IMR-90 (cell line): ENCODE measurements at regions not wholly inside any gene's neighbourhood (a gene's known extent, or its start where the extent isn't known, plus 50 kb on each side); places are given as distances from the start of the nearest gene placed in this dataset.

Experiments
- ATAC-seq: fragments of 200-7000 bp; cut with Tn5 transposase; 2 replicates; pipeline ENCODE4 v1.9.1; 2020; ENCODE audit warnings: low read depth, mild to moderate bottlenecking, moderate library complexity
- BruUV-seq: library from RNA; stranded (reverse); fragments of 400-500 nt; replicated peaks from 2 replicates; lab custom pipeline; 2021; lab: Mats Ljungman, UMichigan
- CTCF ChIA-PET: fragments of 300-600 bp; formaldehyde crosslinking; extraction: SDS; loops from one replicate; lab custom pipeline; 2021; ENCODE audit warnings: antibody characterized with exemption; lab: Yijun Ruan, JAX
- POLR2A ChIA-PET: fragments of 300-600 bp; sonication (Branson Sonifier 250); formaldehyde crosslinking; loops from one replicate; lab custom pipeline; 2022; ENCODE audit warnings: antibody characterized with exemption; ENCODE audit not compliant: unreplicated experiment; lab: Charles Lee
- DNase-seq: peaks from one replicate; pipeline ENCODE4 v3.0.0; 2013
- H2AFZ ChIP-seq: replicated peaks from 2 replicates; pipeline ENCODE3; 2013; ENCODE audit warnings: low read length, mild to moderate bottlenecking; ENCODE audit not compliant: poor library complexity
- H2AK5ac ChIP-seq: 2 replicates; pipeline ENCODE4 v1.6.1; 2013; ENCODE audit warnings: low read depth, low read length, inconsistent platforms
- H2AK9ac ChIP-seq: replicated peaks from 2 replicates; pipeline ENCODE3; 2013; ENCODE audit warnings: mild to moderate bottlenecking, low read depth, low read length, moderate library complexity; ENCODE audit not compliant: poor library complexity
- H2BK120ac ChIP-seq: 2 replicates; pipeline ENCODE4 v1.6.1; 2013; ENCODE audit warnings: low read depth, low read length, inconsistent platforms
- H2BK15ac ChIP-seq: 3 replicates; pipeline ENCODE4 v1.6.1; 2013; ENCODE audit warnings: low read depth, low read length, inconsistent platforms
- H2BK20ac ChIP-seq: 2 replicates; pipeline ENCODE4 v1.6.1; 2013; ENCODE audit warnings: low read depth, mild to moderate bottlenecking, inconsistent platforms, low read length, moderate library complexity
- H2BK5ac ChIP-seq: 2 replicates; pipeline ENCODE4 v1.6.1; 2013; ENCODE audit warnings: mild to moderate bottlenecking, low read depth, low read length, inconsistent platforms; ENCODE audit not compliant: poor library complexity, severe bottlenecking
- H3K14ac ChIP-seq: replicated peaks from 2 replicates; pipeline ENCODE4 v1.6.1; 2013; ENCODE audit warnings: low read depth, low read length, inconsistent platforms
- H3K18ac ChIP-seq: 2 replicates; pipeline ENCODE4 v1.6.1; 2013; ENCODE audit warnings: low read depth, low read length, control low read depth
- H3K23ac ChIP-seq: 2 replicates; pipeline ENCODE4 v1.6.1; 2013; ENCODE audit warnings: low read depth, low read length, inconsistent platforms
- H3K27ac ChIP-seq: 2 replicates; pipeline ENCODE4 v1.5.1; 2013; ENCODE audit warnings: mild to moderate bottlenecking, control low read depth, low read length; ENCODE audit not compliant: insufficient read depth
- H3K27me3 ChIP-seq: 2 replicates; pipeline ENCODE4 v1.6.1; 2013; ENCODE audit warnings: low read length; ENCODE audit not compliant: control insufficient read depth, insufficient read depth
- H3K36me3 ChIP-seq: 2 replicates; pipeline ENCODE4 v1.6.1; 2013; ENCODE audit warnings: low read length, mixed read lengths; ENCODE audit not compliant: control insufficient read depth, insufficient read depth
- H3K4ac ChIP-seq: 2 replicates; pipeline ENCODE4 v1.6.1; 2013; ENCODE audit warnings: low read depth, low read length, inconsistent platforms
- H3K4me1 ChIP-seq: 2 replicates; pipeline ENCODE4 v1.6.1; 2013; ENCODE audit warnings: low read length, mixed read lengths; ENCODE audit not compliant: control insufficient read depth, insufficient read depth
- H3K4me2 ChIP-seq: 2 replicates; pipeline ENCODE4 v1.6.1; 2013; ENCODE audit warnings: low read depth, mild to moderate bottlenecking, control low read depth, low read length, moderate library complexity
- H3K4me3 ChIP-seq: 2 replicates; pipeline ENCODE4 v1.5.1; 2013; ENCODE audit warnings: low read depth, mild to moderate bottlenecking, control low read depth, low read length, moderate library complexity; ENCODE audit not compliant: insufficient read depth
- H3K56ac ChIP-seq: 2 replicates; pipeline ENCODE4 v1.6.1; 2013; ENCODE audit warnings: low read length, inconsistent platforms; ENCODE audit not compliant: insufficient read depth; ENCODE audit errors: extremely low read depth
- H3K79me1 ChIP-seq, 2 experiments: 2 replicates each; pipeline ENCODE4 v1.6.1; 2013; ENCODE audit warnings: low read length in 2 of 2, inconsistent platforms in 1 of 2, low read depth in 1 of 2
- H3K9ac ChIP-seq: 2 replicates; pipeline ENCODE4 v1.6.1; 2013; ENCODE audit warnings: low read depth, low read length, control low read depth
- H3K9me1 ChIP-seq: 2 replicates; pipeline ENCODE4 v1.6.1; 2013; ENCODE audit warnings: low read length, inconsistent platforms; ENCODE audit not compliant: insufficient read depth
- H3K9me3 ChIP-seq: 2 replicates; pipeline ENCODE4 v1.6.1; 2013; ENCODE audit warnings: low read length; ENCODE audit not compliant: control insufficient read depth, insufficient read depth
- H4K20me1 ChIP-seq: 2 replicates; pipeline ENCODE4 v1.6.1; 2013; ENCODE audit warnings: low read length, inconsistent platforms; ENCODE audit not compliant: insufficient read depth
- H4K5ac ChIP-seq: 2 replicates; pipeline ENCODE4 v1.6.1; 2013; ENCODE audit warnings: mild to moderate bottlenecking, low read depth, low read length, control low read depth
- H4K8ac ChIP-seq, 2 experiments: 2 replicates each; pipeline ENCODE4 v1.6.1; 2013; ENCODE audit warnings: low read depth in 2 of 2, low read length in 2 of 2, control low read depth in 1 of 2, inconsistent platforms in 1 of 2
- H4K91ac ChIP-seq: 2 replicates; pipeline ENCODE4 v1.6.1; 2013; ENCODE audit warnings: low read depth, low read length, inconsistent platforms; ENCODE audit not compliant: insufficient read depth
- BHLHE40 ChIP-seq: fragments of 150-350 bp; IDR thresholded peaks from 2 replicates; pipeline ENCODE4 v1.6.1; 2016; ENCODE audit warnings: mild to moderate bottlenecking, low read depth, low read length
- CEBPB ChIP-seq: IDR thresholded peaks from 2 replicates; pipeline ENCODE4 v1.6.1; 2012; ENCODE audit warnings: low read depth, low read length, improper control_type of control experiment
- MAZ ChIP-seq: IDR thresholded peaks from 2 replicates; pipeline ENCODE4 v1.6.1; 2012; ENCODE audit warnings: low read depth, mild to moderate bottlenecking, low read length, improper control_type of control experiment, moderate library complexity, borderline replicate concordance
- MXI1 ChIP-seq: IDR thresholded peaks from 2 replicates; pipeline ENCODE4 v1.6.1; 2012; ENCODE audit warnings: low read depth, mild to moderate bottlenecking, low read length, moderate library complexity, borderline replicate concordance
- POLR2A ChIP-seq: IDR thresholded peaks from 2 replicates; pipeline ENCODE4 v1.6.1; 2012; ENCODE audit warnings: mild to moderate bottlenecking, low read depth, low read length
- RAD21 ChIP-seq: IDR thresholded peaks from 2 replicates; pipeline ENCODE4 v1.6.1; 2012; ENCODE audit warnings: low read length, improper control_type of control experiment
- RCOR1 ChIP-seq: IDR thresholded peaks from 2 replicates; pipeline ENCODE4 v1.6.1; 2012; ENCODE audit warnings: mild to moderate bottlenecking, low read length, improper control_type of control experiment; ENCODE audit not compliant: insufficient replicate concordance
- USF2 ChIP-seq: fragments of 150-350 bp; IDR thresholded peaks from 2 replicates; pipeline ENCODE4 v1.6.1; 2017; ENCODE audit warnings: mild to moderate bottlenecking, antibody characterized with exemption, low read length, low read depth
- dilution Hi-C: fragments of 300-500 bp; cut with HindIII; formaldehyde crosslinking; loops from one replicate; pipeline ENCODE4 v1.14.3; 2018; ENCODE audit warnings: low sequenced_read_pairs; ENCODE audit not compliant: unreplicated experiment
- in situ Hi-C: fragments of 300-500 bp; cut with MboI; formaldehyde crosslinking; loops from 3 replicates; pipeline ENCODE4 v1.14.3; 2019; ENCODE audit warnings: low sequenced_read_pairs, inconsistent platforms, mixed read lengths
- intact Hi-C: fragments of 100-400 bp; cut with micrococcal nuclease; formaldehyde crosslinking; loops from 2 replicates; pipeline ENCODE4 v1.10.0; 2022
- TF ChIP-seq, protein P1 (sequence below): fragments of 150-350 bp; IDR thresholded peaks from 2 replicates; pipeline ENCODE4 v1.6.1; 2016; ENCODE audit warnings: low read depth, mild to moderate bottlenecking, low read length, moderate library complexity, borderline replicate concordance

- Histone ChIP-seq H2BK20ac (no peak overlapping the region), H4K8ac (no peak overlapping the region), H3K9me3 (peaks cover 6% of the 10 kb centered on the region; the same call in 1 of the 2 replicates), H3K9ac (no peak overlapping the region), H3K23ac (no peak overlapping the region), H3K14ac (no peak overlapping the region), H2AK5ac (no peak overlapping the region), H3K4me1 (no peaks in the 10 kb centered on the region), H2BK15ac (no peak overlapping the region), H4K5ac (no peak overlapping the region), H4K20me1 (no peaks in the 10 kb centered on the region), H3K4ac (no peak overlapping the region), H3K4me3 (no peak overlapping the region), H3K36me3 (no peaks in the 10 kb centered on the region), H2BK5ac (no peak overlapping the region), H4K91ac (no peak overlapping the region), H3K56ac (no peak overlapping the region), H3K27me3 (no peaks in the 10 kb centered on the region), H3K27ac (no peak overlapping the region), H2AFZ (no peak overlapping the region), H3K9me1 (no peaks in the 10 kb centered on the region), H2AK9ac (no peak overlapping the region), H2BK120ac (no peak overlapping the region), H3K4me2 (no peak overlapping the region), H3K18ac (no peak overlapping the region), H3K79me1 (no peaks in the 10 kb centered on the region)
- ChIA-PET POLR2A (no interaction called here), CTCF (no interaction called here)
- intact Hi-C loops (no loop called here), in situ Hi-C loops (no loop called here), dilution Hi-C loops (no loop called here)
- ATAC-seq (no peak), DNase-seq (no peak)
- no TSS peak for BruUV-seq
- TF ChIP-seq CEBPB: no peak
- TF ChIP-seq MXI1: no peak
- no peak for TF ChIP-seq BHLHE40
- TF ChIP-seq, protein P1, sequence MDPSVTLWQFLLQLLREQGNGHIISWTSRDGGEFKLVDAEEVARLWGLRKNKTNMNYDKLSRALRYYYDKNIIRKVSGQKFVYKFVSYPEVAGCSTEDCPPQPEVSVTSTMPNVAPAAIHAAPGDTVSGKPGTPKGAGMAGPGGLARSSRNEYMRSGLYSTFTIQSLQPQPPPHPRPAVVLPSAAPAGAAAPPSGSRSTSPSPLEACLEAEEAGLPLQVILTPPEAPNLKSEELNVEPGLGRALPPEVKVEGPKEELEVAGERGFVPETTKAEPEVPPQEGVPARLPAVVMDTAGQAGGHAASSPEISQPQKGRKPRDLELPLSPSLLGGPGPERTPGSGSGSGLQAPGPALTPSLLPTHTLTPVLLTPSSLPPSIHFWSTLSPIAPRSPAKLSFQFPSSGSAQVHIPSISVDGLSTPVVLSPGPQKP: no peak
- TF ChIP-seq MAZ: no peak
- TF ChIP-seq RAD21: no peak
- no peak for TF ChIP-seq RCOR1
- TF ChIP-seq POLR2A: no peak
- no peak for TF ChIP-seq USF2
These were observed 60.3 kb upstream of the TAC1 start for GRCh38 chr7:97671571-97671970.
